DMS153 (cell line): ENCODE measurements at regions not wholly inside any gene's neighbourhood (a gene's known extent, or its start where the extent isn't known, plus 50 kb on each side); places are given as distances from the start of the nearest gene placed in this dataset.
"Not testable (repeated sequence)": the region's sequence is repeated elsewhere in the genome, so short reads cannot be mapped to it uniquely, and the experiment has no call there.

Experiments used
- DNase-seq: peaks from one replicate; lab custom pipeline; 2025; lab: John Stamatoyannopoulos, UW

DNA sequence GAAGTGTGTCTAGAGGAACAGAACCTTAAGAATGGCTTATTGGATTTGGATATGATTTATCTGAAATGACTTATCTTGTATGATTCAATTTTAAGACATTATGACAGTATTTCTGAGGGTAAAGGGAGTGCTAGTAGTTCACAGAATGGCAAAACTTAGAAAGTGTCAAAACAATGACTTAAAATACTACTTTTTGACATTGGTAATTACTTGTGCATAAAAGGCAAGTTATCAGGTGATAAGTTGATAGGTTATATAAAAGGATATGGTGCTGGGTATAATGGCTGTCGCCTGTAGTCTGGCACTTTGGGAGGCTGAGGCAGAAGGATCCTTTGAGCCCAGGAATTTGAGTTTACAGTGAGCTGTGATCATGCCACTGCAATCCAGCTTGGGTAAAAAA is 494.4 kb downstream of the CDH9 start:
- DNase-seq = no peak

DNA sequence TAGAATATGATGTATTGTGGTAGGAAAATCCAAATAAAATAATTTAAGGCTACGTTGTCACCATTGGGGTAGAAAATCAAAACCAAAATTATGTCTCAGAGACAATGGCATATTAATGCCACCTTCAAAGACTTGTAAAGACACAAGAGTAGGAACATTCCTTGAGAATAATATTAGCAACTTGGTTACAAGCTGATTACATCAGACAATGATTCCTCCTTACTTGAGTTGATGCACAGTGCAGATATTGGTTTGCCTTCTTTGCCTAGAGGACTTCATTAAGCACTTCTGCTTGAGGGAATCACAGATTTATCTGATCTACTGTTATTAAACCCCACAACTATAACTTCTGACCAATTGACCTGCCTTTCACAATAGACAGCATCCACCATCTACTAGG is 500.2 kb downstream of the CDH9 start:
- no peak for DNase-seq

DNA sequence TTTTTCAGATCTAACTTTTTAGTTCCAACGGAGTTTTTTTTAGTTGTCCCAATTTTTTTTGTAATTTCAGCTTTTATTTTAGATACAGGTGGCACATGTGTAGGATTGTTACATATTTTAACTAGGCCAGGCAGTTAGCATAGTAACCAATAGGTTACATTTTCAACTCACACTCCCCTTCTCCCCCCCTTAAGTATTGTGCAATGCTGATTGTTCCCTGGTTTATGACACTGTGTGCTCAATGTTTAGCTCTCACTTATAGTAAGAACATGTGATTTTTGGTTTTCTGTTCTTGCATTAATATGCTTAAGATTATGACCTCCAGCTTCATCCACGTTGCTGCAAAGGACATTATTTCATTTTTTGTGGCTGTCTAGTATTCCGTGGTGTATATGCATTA is 503.2 kb downstream of the CDH9 start:
- no peak for DNase-seq

DNA sequence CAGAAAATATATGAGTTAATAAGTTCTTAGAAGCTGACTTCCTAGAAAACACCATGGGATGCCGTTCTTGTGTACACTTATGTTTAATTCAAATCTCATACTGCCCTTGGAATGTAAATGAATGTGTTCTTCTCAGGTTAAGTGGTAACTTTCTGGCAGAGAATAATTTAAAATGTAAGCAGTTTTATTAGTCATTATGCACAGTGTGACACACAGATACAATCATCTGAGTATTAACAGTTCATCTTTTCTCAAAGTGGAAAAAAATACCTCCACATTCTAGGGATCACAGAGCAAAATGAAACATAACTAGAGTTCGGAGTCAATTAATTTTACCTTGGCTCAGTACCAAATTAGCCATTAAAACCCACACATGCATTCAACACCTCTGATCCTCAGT is 508.1 kb downstream of the CDH9 start:
- no peak for DNase-seq

DNA sequence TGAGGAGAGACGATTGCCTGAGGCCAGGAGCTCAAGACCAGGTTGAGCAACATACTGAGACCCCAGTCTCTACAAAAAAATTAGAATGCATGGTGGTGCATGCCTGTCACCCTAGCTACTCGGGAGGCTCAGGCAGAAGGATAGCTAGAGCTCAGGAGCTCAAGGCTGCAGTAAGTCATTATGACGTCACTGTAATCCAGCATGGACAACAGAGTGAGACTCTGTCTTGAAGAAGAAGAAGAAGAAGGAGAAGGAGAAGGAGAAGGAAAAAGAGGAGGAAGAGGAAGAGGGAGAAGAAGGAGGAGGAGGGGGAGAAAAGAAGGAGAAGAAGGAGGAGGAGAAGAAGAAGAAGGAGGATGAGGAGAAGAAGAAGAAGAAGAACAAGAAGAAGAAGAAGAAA is 519.1 kb downstream of the CDH9 start:
- DNase-seq = no peak

DNA sequence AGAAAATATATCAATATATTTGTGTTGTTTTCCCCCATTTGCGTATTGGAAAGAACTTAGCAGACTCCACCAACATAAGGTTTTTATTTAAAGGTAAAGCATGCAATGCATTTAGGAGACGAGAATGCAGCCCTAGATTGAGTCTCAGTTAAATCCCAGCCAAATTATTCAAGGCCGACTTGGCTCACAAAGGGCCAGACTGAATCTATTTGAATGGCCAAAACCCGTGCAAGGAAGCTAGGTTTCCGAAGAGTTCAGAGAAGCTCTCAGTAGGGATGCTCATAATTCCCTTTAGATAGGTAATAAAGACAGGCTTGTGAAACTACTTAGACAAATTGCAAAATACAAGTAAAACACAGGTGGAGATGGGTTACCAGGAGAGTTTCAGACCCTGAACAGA is 520.3 kb downstream of the CDH9 start:
- no peak for DNase-seq

DNA sequence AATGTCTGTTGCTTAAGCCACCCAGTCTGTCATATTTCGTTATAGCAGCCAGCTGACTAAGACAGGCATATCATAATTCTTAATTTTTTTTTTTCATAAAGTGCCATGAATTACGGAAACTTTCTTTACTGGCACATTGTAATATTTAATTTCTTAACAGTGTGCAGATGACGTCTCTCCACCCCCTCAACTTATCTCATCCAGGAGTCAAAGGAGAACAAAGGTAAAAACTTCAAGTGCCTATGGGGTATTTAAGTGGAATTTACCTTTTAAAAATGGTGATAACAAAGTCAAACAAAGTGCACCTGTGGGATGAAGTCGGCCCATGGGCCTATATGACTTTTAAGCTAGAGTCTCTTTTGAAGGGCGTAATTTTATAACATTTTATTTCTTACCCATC is 539.4 kb downstream of the CDH9 start:
- no peak for DNase-seq

DNA sequence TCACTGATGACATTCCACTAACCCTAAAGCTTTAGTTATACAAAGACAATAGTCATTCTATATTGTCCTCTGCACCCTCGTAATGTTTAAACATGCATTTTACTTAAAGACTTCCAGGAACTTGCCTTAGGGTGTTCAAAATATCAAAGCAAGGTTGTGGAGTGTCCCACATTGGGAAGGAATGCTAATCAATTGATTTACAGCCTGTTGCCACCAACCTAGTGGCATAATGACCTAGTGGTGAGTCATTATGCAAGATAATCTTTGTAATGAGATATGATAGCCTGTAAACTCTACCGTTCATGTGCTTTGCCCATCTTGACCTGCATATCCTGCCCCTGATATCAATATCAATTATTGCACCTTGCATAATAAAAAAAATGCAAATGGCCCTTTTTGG is 542.9 kb downstream of the CDH9 start:
- DNase-seq = no peak

DNA sequence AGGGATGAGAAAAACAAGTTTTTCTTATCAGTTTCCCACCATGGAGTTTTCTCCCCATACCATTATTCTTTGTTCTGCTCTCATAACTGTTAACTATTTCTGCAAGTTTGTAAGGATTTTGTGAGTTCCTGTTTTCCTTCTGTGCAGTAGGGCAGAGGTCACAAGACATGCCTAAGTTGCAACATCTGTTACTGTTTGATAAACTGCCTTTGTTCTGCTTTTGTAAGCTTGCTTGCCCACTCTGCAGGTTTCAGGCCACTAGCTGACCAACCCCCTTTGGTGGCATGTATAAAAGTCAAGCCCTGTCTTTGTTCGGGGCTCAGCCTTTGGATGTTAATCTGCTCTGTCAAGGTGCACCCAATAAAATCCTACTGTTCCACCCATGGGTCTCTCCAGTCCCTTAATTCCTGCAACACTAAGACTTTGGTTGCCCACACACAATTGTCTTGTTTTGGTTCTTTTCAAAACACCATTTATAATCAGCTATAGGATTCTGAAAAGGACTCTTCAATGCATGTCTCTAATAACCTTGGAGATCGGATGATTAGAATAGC is 545.4 kb downstream of the CDH9 start:
- no peak for DNase-seq

DNA sequence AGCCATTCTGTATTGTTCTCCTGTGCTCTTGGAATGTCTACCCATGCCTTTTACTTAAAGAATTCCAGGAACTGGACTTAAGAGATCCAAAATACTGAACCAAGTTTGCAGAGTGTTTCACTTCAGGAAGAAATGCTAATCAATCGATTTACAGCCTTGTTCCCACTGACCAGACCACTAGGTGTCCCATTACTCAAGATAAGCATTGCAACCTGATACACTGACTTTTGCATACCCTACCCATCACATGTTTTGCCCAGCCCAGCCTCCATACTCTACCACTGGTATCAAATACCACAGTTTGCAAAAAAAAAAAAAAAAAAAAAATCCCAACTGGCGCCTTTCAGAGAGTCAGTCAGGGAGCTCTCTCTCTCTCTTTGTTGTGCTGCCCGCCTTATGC is 550.8 kb downstream of the CDH9 start:
- DNase-seq = no peak

DNA sequence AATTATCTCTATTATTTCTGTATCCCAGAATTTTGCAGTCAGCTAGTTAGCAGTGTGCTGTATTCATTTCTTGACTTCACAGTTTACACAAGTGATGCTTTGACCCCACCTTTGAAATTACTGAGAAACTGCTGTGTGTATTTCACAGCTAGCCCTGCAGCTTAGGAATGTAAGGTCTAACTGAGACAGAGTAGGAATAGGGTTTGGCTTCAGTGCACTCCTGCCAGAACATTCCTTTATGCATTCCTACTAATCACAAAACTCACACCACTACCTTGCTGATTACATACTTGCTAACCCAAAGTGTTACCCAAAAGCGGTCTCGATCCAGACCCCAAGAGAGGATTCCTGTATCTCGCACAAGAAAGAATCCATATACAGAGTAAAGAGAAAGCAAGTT is 551.8 kb downstream of the CDH9 start:
- DNase-seq = no peak

DNA sequence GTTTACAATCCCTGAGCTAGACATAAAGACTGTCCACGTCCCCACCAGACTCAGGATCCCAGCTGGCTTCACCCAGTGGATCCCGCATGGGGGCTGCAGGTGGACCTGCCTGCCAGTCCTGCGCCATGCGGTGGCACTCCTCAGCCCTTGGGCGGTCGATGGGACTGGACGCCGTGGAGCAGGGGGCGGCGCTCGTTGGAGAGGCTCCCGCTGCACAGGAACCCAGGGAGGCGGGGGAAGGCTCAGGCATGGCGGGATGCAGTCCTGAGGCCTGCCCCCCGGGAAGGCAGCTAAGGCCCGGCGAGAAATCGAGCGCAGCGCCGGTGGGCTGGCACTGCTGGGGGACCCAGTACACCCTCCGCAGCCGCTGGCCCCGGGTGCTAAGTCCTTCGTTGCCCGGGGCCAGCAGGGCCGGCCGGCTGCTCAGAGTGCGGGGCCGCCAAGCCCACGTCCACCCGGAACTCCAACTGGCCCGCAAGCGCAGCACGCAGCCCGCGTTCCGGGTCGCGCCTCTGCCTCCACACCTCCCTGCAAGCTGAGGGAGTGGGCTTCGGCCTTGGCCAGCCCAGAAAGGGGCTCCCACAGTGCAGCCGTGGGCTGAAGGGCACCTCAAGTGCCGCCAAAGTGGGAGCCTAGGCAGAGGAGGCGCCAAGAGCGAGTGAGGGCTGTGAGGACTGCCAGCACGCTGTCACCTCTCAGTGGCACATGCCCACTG is 553.1 kb downstream of the CDH9 start:
- not testable (repeated sequence) for DNase-seq

DNA sequence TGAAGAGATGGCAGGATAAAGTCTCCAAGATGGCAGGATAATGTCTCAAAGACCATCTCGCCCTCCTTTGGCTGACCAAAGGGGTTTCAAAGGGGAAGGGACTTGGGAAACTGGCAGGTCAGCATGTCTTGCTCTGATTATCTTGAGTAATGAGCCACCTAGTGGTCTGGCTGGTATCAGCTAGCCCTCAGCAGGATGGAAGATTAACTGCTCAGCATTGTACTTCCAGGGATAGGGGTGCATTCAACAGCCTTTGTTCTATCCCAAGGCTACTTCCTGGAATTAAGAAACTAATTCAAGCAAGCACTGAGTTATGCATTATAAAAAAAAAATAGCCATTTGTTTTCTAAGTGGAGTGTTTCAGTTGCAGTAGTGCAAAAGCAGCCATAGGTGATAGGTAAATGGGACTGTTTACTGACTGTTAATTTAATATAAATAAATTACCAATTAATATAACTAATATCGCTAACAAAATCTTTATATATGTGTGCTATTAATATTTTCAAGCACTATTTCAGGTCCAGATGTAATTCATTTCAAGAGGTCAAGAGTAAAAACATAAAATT is 555.5 kb downstream of the CDH9 start:
- peak; percentile 19 for DNase-seq

DNA sequence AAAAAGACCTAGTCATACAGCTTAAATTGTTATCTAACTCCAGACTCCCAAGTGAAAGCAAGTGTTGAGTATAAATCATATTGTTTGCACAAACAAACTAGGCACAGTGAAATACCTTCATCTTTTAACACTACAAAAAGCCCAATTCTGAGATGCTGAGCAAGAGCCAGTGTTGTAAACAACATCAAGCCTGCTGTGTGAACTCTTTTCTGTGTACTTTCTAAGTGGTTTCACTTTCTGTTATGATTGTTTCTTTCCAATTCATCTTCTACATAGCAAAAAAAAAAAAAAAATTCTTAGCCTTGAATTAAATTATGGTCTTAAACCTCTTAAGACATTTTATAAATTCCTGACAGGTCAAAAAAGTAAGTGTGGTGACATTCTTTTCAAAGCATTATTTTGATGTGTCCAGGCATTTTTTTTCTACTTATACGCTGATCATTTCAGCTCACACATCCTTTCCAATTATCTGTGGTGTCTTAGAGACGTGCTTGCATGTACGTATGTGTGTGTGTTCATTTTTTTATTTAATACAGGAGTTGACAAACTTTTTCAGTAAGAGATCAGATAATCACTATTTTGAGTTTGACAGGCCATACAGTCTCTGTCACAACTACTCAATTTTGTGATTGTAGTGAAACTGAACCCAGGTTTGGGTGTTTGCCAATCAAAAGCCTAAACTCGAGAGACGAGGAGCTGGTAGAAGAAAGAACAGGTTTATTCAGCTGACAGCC is 556.1 kb downstream of the CDH9 start:
- no peak for DNase-seq

DNA sequence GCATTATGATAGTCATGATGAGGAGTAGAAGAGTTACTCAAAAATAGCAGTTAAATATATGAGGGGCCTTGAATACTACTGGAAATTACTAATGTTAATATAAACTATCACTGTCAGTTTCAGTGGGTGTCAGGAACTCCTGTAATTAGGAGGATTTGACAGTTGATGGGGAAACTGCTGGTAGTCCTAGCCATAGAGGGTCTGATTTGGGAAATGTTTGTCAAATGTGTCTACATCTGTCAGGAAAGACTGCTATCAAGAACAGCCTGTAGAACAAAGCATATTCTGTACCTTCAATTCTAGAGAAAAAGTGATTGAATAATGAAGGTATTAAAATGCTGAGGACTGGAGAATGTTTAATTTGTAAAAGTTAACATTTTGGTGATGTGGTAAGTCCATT is 567.9 kb downstream of the CDH9 start:
- no peak for DNase-seq

DNA sequence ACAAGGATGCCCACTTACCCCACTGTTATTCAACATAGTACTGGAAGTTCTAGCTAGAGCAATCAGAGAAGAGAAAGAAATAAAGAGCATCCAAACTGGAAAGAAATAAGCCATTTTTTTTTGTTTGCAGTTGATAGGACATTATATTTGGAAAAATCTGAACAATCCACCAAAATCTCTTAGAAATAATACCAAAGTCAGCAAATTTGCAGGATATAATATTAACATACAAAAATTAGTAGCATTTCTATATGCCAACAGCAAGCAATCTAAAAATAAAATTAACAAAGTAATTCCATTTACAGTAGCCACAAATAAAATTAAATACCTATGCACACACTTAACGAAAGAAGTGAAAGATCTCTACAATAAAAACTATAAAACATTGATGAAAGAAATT is 599.3 kb downstream of the CDH9 start:
- DNase-seq = no peak

DNA sequence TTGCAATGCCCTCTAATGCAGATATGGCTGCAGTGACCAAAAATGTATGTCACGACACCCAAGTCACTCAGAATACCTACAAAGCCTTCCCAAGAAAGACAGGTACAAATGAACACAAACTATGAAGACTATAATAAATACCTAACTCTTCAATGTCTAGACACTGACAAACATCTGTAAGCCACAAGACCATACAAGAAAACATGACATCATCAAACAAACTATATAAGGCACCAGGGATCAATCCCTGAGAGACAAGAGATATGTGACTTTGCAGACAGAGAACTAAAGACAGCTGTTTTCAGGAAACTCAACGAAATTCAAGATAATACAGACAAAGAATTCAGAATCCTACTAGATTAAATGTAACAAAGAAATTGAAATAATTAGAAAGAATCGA is 603.7 kb downstream of the CDH9 start:
- DNase-seq = no peak

DNA sequence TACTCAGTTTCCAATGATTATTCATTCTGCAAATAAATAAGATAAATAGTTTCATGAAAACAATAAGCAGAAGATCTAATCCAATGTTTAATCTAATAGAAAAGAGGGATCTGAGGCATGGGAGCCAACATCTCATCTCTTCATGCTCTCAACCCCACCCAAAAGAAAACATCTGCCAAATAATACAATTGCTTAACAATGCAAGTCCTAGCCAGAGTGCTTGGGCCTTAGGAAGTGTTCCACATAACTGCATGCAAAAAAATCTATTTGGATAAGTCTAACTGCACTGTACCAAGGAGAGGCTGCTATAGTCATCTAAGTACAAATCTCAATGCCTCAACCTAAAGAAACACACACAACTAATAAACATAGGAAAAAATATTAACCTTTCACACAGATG is 606.0 kb downstream of the CDH9 start:
- no peak for DNase-seq

DNA sequence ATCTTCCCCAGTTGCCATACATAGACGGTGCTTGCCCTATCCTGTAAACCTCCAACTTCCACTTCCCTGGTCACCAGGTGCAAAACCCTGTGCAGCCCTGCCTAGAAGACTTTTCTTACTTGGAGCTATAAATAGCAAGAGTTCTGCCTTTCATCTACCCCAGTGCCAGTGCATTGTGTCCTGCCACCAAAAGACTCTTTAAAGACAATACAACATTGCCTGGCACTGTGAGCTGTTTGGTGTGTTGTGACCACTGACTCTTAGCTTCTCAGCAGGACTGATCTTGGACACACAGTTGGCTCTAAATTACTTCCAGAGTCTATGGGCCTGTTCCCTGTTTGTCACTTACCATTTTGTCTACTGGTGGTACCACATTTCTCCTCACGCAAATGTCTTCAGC is 608.1 kb downstream of the CDH9 start:
- DNase-seq = no peak

DNA sequence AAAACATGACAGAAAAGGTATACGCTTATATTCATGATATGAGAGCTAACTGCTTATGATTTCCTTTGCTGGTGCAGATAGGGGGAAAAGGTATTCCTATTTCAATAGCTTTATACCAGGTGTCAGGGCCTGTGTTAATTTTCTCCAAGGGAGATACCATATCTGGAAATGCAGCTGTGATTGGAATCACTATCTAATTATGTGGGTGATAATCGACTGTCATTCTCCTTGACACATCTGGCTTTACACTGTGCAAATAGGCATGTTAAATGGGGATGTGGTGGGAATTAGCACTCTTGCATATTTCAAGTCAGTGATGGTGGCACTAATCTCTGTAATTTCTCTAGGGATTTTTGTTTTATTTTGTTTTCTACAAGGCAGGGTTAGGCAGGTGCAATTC is 611.1 kb downstream of the CDH9 start:
- no peak for DNase-seq

DNA sequence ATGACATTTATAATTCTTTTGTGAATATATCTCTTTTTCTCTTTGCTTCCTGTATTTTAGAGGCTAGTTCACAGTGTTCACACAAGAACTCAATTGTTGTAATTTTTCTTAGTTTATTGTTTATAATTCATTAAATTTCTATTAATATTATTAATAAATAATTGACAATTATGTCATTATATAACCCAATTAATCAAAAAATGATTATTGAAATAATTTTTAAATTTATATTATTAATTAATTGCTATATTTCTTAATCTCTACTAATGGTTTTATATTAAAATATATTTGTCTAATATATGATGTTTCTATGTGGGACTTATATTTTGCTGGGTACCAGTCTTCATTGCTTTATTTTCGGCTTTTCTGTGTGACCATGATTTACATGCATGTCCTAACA is 618.4 kb downstream of the CDH9 start:
- DNase-seq = no peak

DNA sequence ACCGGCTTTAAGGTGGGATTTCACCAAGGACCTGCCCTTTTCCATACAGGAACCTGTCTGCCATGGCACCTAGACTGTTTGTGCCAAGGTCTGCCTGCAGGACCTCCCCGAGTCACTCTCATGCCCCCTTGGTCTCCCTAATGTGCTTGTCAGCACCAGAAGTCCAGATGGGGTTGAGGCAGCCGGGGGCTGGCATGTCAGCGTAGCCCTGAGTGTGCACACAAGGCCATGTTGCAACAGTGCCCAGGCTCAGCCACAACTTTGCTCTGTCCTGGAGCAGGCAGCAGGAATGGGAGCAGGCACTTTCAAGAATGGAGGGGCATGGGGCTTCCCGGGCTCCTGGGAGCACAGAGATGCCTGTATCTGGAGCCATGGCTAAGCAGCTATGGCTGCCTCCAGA is 621.5 kb downstream of the CDH9 start:
- no peak for DNase-seq
